Stimulated activated CD8-positive, alpha-beta memory T cell treated with anti-CD3 and anti-CD28 coated beads, Interleukin-12 subunit alpha, Interleukin-12 subunit beta, amount 100 ng/mL, for 1 hour (primary cell): ENCODE measurements at regions not wholly inside any gene's neighbourhood (a gene's known extent, or its start where the extent isn't known, plus 50 kb on each side); places are given as distances from the start of the nearest gene placed in this dataset.
"Not testable (repeated sequence)": the region's sequence is repeated elsewhere in the genome, so short reads cannot be mapped to it uniquely, and the experiment has no call there.

ENCODE experiments used
- DNase-seq: peaks from one replicate; pipeline ENCODE4 v3.0.0-alpha.2; 2020; ENCODE audit warnings: low read depth

DNA sequence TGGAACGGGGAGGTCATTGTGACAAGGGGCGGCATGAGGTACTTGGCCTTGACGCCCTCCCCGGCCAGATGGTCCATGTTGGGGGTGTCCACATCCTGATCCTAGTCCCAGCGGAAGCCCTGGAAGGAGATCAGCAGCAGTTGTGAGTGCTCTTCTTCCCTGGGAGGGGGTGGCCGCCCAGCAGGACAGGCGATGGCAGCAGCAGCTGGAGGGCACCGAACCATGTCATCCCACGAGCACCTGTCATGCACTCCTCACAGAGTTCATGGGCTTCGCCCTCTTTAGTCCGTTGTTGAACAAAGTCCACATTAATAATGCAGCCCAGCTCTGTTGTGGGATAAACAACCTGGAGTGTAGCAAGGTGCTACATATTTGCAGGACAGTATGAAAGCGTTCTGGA is 130.7 kb downstream of the UNC93B1 start:
- not testable (repeated sequence) for DNase-seq

DNA sequence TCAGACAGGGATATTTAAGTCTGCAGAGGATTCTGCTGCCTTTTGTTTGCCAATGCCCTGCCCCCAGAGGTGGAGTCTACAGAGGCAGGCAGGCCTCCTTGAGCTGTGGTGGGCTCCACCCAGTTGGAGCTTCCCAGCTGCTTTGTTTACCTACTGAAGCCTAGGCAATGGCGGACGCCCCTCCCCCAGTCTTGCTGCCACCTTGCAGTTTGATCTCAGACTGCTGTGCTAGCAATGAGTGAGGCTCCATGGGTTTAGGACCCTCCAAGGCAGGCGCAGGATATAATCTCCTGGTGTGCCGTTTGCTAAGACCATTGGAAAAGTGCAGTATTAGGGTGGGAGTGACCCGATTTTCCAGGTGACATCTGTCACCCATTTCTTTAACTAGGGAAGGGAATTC is 132.7 kb downstream of the UNC93B1 start:
- not testable (repeated sequence) for DNase-seq

DNA sequence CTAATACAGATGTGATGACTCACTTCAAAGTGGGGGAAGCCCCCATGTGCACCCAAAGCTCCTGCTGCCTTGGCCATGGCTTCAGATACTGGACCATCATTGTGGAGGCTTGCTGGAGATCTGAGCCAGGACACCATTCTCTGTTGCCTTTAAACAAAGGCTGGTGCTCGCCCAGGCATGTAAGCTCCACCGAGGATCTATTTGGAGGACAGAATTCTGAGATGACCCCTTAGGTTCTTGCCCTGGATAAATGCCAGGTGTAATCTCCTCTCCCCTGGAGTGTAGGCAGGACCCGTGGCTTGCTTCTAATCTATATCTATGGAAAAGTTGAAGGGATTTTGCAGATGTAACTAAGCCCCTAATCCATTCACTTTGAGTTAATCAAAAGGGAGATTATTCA is 141.0 kb downstream of the UNC93B1 start:
- not testable (repeated sequence) for DNase-seq

DNA sequence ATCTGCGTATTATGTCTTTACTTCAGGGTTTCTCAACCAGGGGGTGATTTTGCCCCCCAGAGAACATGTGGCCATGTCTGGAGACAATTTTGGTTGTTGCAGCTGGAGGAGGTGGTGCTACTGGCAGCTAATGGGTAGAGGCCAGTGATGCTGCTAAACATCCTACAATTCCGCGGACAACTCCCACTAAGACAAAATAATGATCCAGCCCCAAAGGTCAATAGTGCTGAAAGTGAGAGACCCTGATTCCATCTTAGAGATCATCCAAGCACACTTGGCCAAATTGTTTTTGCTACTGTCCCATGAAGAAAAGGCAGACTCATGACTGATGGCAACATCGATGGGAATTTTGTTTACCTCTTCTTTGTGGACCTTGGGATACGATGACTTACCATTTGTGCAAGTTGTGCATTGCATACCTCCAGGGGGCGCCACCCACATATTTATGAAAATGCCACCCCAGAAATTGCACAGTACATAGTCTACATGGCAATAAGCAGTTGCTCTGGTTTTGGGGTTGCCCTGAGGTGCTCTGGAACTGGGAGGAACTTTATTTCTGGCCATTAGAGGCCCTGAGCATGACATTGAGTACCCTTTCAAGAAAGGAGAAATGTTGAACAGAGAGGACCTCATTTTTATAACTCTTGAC is 144.3 kb downstream of the UNC93B1 start:
- peak; percentile 23 for DNase-seq

- DNase-seq = not testable (repeated sequence)
These were observed 153.2 kb downstream of the UNC93B1 start for GRCh38 chr11:67850747-67851146.

DNA sequence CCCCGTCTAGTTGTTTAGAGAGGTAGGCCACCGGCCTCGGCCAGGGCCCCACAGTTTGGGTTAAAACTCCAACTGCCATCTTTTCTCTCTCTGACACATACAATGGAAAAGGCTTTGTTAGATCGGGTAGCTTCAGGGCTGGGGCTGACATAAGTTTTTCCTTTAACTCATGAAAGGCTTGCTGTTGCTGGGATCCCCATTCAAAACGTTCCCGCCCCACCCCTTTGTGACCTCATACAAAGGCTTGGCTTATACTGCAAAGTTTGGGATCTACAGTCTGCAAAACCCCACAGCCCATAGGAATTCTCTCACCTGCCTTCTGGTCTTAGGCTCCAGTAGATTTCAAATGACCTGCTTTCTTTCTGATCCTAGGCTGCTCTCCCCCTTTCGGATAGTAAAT is 154.1 kb downstream of the UNC93B1 start:
- not testable (repeated sequence) for DNase-seq

GRCh38 chr11:67847896-67848875 is 155.7 kb downstream of the UNC93B1 start:
- DNase-seq = not testable (repeated sequence)

DNA sequence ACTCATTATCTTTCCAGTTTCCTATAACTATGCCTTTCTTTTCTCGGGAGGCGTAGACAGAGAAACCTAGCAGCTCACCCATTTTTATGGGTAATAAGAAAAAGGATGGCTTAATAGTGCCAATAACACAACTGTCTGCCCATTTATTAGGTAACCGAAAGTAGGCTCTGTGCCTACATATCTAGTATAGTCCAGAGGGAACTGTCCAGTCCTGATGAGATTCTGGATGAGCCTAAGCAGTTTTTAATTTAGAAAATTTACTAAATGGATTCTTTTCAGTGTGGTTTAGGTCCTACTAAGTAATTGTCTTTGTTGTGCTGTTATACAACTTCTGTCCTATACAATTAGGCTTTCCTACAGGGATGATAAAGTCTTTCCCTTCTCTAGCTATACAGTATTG is 157.6 kb downstream of the UNC93B1 start:
- not testable (repeated sequence) for DNase-seq

DNA sequence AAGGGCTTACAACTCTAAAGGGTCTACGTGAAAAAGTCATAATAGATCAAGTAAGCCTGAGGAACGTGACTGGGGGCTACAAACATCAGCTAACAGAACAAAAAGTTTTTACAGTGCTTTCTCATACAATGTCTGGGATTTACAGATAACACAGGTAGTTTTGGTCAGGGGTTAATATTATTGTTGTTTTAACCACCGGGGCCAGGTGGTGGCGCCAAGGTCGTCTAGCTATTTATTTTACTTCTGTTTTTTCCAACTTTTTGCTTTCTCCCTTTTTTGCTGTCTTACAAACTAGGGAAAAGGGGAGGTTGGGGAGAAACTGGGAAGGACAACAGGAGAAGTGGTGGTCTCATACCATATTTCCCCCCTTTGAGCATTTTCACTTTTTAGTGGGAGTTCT is 158.6 kb downstream of the UNC93B1 start:
- not testable (repeated sequence) for DNase-seq

- DNase-seq = not testable (repeated sequence)
These were observed 163.3 kb downstream of the UNC93B1 start for GRCh38 chr11:67840599-67840998.

- DNase-seq = not testable (repeated sequence)
These were observed 155.7 kb upstream of the ALDH3B2 start for GRCh38 chr11:67830152-67830551.

DNA sequence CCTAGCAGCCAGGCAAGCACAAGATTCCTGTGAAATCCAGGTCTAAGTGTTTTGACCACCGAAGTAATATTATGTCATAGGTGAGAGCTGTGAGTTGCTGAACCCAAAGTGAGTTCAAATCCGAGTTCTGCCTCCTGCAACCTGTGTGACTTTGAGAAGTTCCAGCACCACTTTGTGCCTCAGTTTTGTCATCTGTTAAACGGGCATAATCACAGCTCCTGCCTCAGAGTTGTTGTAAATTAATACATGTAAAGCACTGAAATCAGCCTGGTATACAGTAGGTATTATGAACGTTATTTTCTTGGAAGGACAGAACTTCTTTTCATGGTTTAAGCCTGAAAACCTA is 152.5 kb upstream of the ALDH3B2 start:
- not testable (repeated sequence) for DNase-seq

DNA sequence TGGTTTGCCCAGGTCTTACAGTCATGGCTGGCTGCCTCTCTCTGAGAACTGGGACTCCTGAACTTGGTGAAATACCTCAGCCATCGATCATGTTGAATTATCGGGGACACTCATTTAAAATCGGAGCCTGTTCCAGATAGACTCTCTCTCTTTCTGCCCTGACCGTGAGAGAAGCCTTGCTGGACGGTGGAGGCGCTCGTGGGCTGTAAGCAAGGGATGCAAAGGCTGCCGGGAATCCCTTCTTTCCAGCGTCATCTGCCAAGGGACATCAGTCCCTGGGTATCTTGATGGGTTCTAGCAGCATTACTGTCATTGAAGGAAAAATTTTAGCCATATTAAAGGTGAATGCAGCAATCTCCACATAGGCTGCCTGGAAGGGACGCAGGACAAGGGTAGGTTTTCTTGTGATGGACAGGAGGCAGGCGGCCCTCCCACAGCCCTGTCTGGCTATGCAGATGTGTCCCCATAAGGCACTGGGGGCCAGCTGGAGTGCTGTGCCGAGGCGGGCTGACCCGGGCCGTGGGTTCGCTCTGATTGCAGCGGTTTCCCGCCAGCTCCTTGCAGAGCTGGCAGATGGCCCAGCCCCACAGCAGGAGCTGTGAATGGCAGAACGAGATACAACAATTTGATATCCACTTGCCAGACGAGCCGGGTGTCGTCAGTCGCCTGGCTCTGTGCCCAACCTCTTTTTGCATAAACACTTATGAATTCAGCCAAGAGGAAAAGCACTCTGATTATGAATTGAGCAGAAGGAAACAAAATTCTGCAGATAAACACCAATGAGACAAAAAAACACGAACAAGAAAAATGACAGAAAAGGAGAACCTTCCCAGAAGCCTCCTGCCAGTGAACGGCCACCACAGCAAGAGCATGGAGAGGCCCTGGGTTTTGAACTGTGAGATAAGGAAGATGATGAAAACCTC is 151.9 kb upstream of the ALDH3B2 start:
- DNase-seq = not testable (repeated sequence)

GRCh38 chr11:67824861-67825260 is 150.4 kb upstream of the ALDH3B2 start:
- DNase-seq = not testable (repeated sequence)

GRCh38 chr11:67820081-67820480 is 145.7 kb upstream of the ALDH3B2 start:
- DNase-seq = no peak

DNA sequence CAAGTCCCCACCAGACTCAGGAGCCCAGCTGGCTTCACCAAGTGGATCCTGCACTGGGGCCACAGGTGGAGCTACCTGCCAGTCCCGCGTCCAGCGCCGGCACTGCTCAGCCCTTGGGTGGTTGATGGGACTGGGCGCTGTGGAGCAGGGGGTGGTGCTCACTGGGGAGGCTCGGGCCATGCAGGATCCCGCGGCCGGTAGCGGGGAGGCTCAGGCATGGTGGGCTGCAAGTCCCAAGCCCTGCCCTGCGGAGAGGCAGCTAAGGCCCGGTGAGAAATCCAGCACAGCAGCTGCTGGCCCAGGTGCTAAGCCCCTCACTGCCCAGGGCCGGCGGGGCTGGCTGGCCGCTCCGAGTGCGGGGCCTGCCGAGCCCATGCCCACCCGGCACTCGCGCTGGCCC is 143.1 kb upstream of the ALDH3B2 start:
- not testable (repeated sequence) for DNase-seq

GRCh38 chr11:67809301-67809700 is 134.9 kb upstream of the ALDH3B2 start:
- DNase-seq = not testable (repeated sequence)

DNA sequence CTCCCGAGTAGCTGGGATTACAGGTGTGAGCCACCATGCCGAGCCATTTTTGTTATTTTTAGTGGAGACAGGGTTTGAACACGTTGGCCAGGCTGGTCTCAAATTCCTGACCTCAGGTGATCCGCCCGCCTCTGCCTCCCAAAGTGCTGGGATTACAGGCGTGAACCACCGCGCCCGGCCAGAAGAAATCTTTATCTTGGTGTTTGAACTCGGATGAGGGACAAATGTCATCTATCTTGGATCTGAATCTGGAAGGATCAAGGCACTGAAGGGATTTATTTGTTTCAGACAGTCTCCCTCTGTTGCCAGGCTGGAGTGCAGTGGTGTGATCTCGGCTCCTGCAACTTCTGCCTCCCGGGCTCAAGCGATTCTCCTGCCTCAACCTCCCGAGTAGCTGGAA is 133.5 kb upstream of the ALDH3B2 start:
- DNase-seq = not testable (repeated sequence)

GRCh38 chr11:67806728-67807235 is 132.4 kb upstream of the ALDH3B2 start:
- DNase-seq = not testable (repeated sequence)

- not testable (repeated sequence) for DNase-seq
These were observed 131.8 kb upstream of the ALDH3B2 start for GRCh38 chr11:67806183-67806582.

GRCh38 chr11:67805253-67806126 is 131.1 kb upstream of the ALDH3B2 start:
- peak; percentile 96 for DNase-seq
